H1 (cell line): ENCODE measurements at regions not wholly inside any gene's neighbourhood (a gene's known extent, or its start where the extent isn't known, plus 50 kb on each side); places are given as distances from the start of the nearest gene placed in this dataset.

Experiments
- ASH2L ChIP-seq: fragments of 200-600, 300-600 bp; sonication (generic); IDR thresholded peaks from one replicate; pipeline ENCODE4 v1.7.1; 2017; ENCODE audit warnings: low read length
- CEBPB ChIP-seq: IDR thresholded peaks from 2 replicates; pipeline ENCODE4 v1.6.1; 2012; ENCODE audit warnings: low read depth, low read length
- SUZ12 ChIP-seq: fragments of 200-600 bp; sonication (generic); IDR thresholded peaks from 2 replicates; pipeline ENCODE4 v1.6.1; 2012; ENCODE audit warnings: mild to moderate bottlenecking, inconsistent platforms, low read length, moderate library complexity, mixed read lengths
- TAF7 ChIP-seq: optimal IDR thresholded peaks from 2 replicates; pipeline ENCODE3; 2011; ENCODE audit warnings: low read depth, mild to moderate bottlenecking, inconsistent platforms, low read length, moderate library complexity, borderline replicate concordance
- YY1 ChIP-seq: IDR thresholded peaks from 2 replicates; pipeline ENCODE4 v1.6.1; 2011; ENCODE audit warnings: low read depth, mild to moderate bottlenecking, low read length

GRCh38 chr21:27426196-27426595 lies 459.3 kb upstream of the ADAMTS5 start (continued):
- no peak for TF ChIP-seq SUZ12
- TF ChIP-seq YY1, result no peak
- TF ChIP-seq ASH2L, result no peak
- TF ChIP-seq TAF7, result no peak
- TF ChIP-seq CEBPB, result no peak
